Breast epithelium (tissue), 4 donors: ENCODE measurements at regions not wholly inside any gene's neighbourhood (a gene's known extent, or its start where the extent isn't known, plus 50 kb on each side); places are given as distances from the start of the nearest gene placed in this dataset.

ENCODE experiments used
- DNase-seq, 2 donors: peaks; one replicate each; pipeline ENCODE4 v3.0.0-alpha.2; 2019; ENCODE audit warnings: low spot score in 2 of 2
- H3K27ac ChIP-seq, 2 donors: fragments of 200-600 bp; sonication (generic) in 1 of 2; one replicate each; pipeline ENCODE4 v1.5.1; 2016 to 2019; ENCODE audit warnings: mild to moderate bottlenecking in 1 of 2
- H3K27me3 ChIP-seq, 2 donors: fragments of 200-600 bp; sonication (generic) in 1 of 2; one replicate each; pipeline versions ENCODE4 v1.5.1 to v1.6.0; 2017 to 2019; ENCODE audit warnings: control low read depth in 1 of 2, mild to moderate bottlenecking in 1 of 2
- H3K36me3 ChIP-seq: fragments of 200-600 bp; one replicate; pipeline ENCODE4 v1.5.1; 2019
- H3K4me1 ChIP-seq, 2 donors: fragments of 200-600 bp; sonication (generic); one replicate each; pipeline ENCODE4 v1.5.1; 2016 to 2019; ENCODE audit warnings: control low read depth in 1 of 2
- H3K4me3 ChIP-seq, 3 donors: fragments of 200-600 bp; sonication (generic); 1 replicate in 2 of 3; 2 replicates in 1 of 3; pipeline ENCODE4 v1.5.1; 2016 to 2019; ENCODE audit warnings: mild to moderate bottlenecking in 3 of 3, moderate library complexity in 2 of 3
- H3K9me3 ChIP-seq, 2 donors: fragments of 200-600 bp; sonication (generic) in 1 of 2; one replicate each; pipeline ENCODE4 v1.5.1; 2016 to 2019; ENCODE audit warnings: control low read depth in 1 of 2
- CTCF ChIP-seq, 3 donors: fragments of 450-650 bp; IDR thresholded peaks; one replicate each; pipeline ENCODE4 v1.5.1; 2016 to 2017; ENCODE audit warnings: antibody characterized with exemption in 3 of 3, mild to moderate bottlenecking in 3 of 3, moderate library complexity in 3 of 3
- POLR2A ChIP-seq: fragments of 450-650 bp; IDR thresholded peaks from one replicate; pipeline ENCODE4 v1.6.1; 2016; ENCODE audit warnings: antibody characterized with exemption, mild to moderate bottlenecking, moderate library complexity
- POLR2AphosphoS5 ChIP-seq, 3 donors: sonication (generic); formaldehyde crosslinking; IDR thresholded peaks; one replicate each; pipeline ENCODE4 v1.6.1; 2017; ENCODE audit warnings: antibody characterized with exemption in 3 of 3
- intact Hi-C: fragments of 100-400 bp; cut with DNase I; formaldehyde crosslinking; loops from one replicate; pipeline ENCODE4 v1.15.1; 2023; ENCODE audit warnings: low total_unique reads

- Histone ChIP-seq H3K4me1 (no peaks in the 10 kb centered on the region), H3K27me3 (no peaks in the 10 kb centered on the region), H3K4me3 (no peak overlapping the region), H3K27ac (no peak overlapping the region), H3K36me3 (no peaks in the 10 kb centered on the region), H3K9me3 (no peaks in the 10 kb centered on the region)
- intact Hi-C loops, result no loop called here
- TF ChIP-seq POLR2AphosphoS5 (IDR thresholded peaks at IDR 0.05) (no peak), CTCF (IDR thresholded peaks at IDR 0.05) (no peak), POLR2A (no peak)
- no peak for DNase-seq
Observed at GRCh38 chr17:12429116-12429515, 236.6 kb upstream of the MYOCD start.

GRCh38 chr17:12431188-12431587, 234.5 kb upstream of the MYOCD start:
- Histone ChIP-seq H3K4me1 (no peaks in the 10 kb centered on the region), H3K36me3 (no peaks in the 10 kb centered on the region), H3K9me3 (no peaks in the 10 kb centered on the region), H3K27ac (no peak overlapping the region), H3K27me3 (no peaks in the 10 kb centered on the region), H3K4me3 (no peak overlapping the region)
- no peak for DNase-seq
- TF ChIP-seq CTCF (IDR thresholded peaks at IDR 0.05), result no peak
- TF ChIP-seq POLR2A, result no peak
- TF ChIP-seq POLR2AphosphoS5 (IDR thresholded peaks at IDR 0.05), result no peak
- intact Hi-C loops, result no loop called here

GRCh38 chr17:12438212-12438611, 227.5 kb upstream of the MYOCD start:
- no peaks in the 10 kb centered on the region for H3K9me3 ChIP-seq
- TF ChIP-seq POLR2A (no peak), CTCF (IDR thresholded peaks at IDR 0.05) (no peak), POLR2AphosphoS5 (IDR thresholded peaks at IDR 0.05) (no peak)

GRCh38 chr17:12438813-12439586, 226.7 kb upstream of the MYOCD start:
- intact Hi-C loops, result no loop called here
- H3K27me3 ChIP-seq, result no peaks in the 10 kb centered on the region
- no peak overlapping the region for H3K4me3 ChIP-seq
- no peaks in the 10 kb centered on the region for H3K4me1 ChIP-seq
- H3K36me3 ChIP-seq, result no peaks in the 10 kb centered on the region
- no peak for DNase-seq
- no peak for TF ChIP-seq POLR2AphosphoS5 (IDR thresholded peaks at IDR 0.05)
- no peak for TF ChIP-seq CTCF (IDR thresholded peaks at IDR 0.05)
- no peak for TF ChIP-seq POLR2A
- H3K9me3 ChIP-seq, result no peaks in the 10 kb centered on the region
- no peak overlapping the region for H3K27ac ChIP-seq

More at GRCh38 chr17:12438212-12438611, 227.5 kb upstream of the MYOCD start:
- Histone ChIP-seq H3K27ac (no peak overlapping the region), H3K4me1 (no peaks in the 10 kb centered on the region), H3K36me3 (no peaks in the 10 kb centered on the region), H3K27me3 (no peaks in the 10 kb centered on the region), H3K4me3 (no peak overlapping the region)
- DNase-seq, result no peak
- intact Hi-C loops, result no loop called here

- no peak overlapping the region for H3K4me3 ChIP-seq
- no peaks in the 10 kb centered on the region for H3K4me1 ChIP-seq
- DNase-seq, result no peak
- H3K9me3 ChIP-seq, result peaks cover 0 to 9% of the 10 kb centered on the region in 2 donors
- TF ChIP-seq CTCF (IDR thresholded peaks at IDR 0.05), result no peak
- no peak for TF ChIP-seq POLR2A
- no peak for TF ChIP-seq POLR2AphosphoS5 (IDR thresholded peaks at IDR 0.05)
- intact Hi-C loops, result no loop called here
- no peaks in the 10 kb centered on the region for H3K27me3 ChIP-seq
- no peaks in the 10 kb centered on the region for H3K36me3 ChIP-seq
- no peak overlapping the region for H3K27ac ChIP-seq
Observed at GRCh38 chr17:12445331-12445730, 220.4 kb upstream of the MYOCD start.
